ENCODE measurements at regions not wholly inside any gene's neighbourhood (a gene's known extent, or its start where the extent isn't known, plus 50 kb on each side); places are given as distances from the start of the nearest gene placed in this dataset.

- WGBS, 2 experiments (ENCODE audit: extremely low coverage in 2 of 2, insufficient read length in 1 of 2) = no CpG with 5 or more reads among the region's 3 CpGs
- Histone ChIP-seq H3K9me1 (ENCODE audit: insufficient read depth, low read length) (peaks cover 16% of the 10 kb centered on the region), H4K20me1 (ENCODE audit: insufficient read depth, low read length) (peaks cover 21% of the 10 kb centered on the region), H2AFZ (replicated peaks; ENCODE audit: low read length, poor library complexity) (no peak overlapping the region), H2BK20ac (ENCODE audit: low read depth, low read length) (no peak overlapping the region), H2AK5ac (ENCODE audit: low read depth, low read length) (no peak overlapping the region), H3K27ac (ENCODE audit: insufficient read depth, low read length) (no peak overlapping the region), H3K4me2 (ENCODE audit: low read depth, low read length) (no peak overlapping the region), H3K14ac (replicated peaks; ENCODE audit: low read depth, low read length) (no peak overlapping the region), H2BK15ac (ENCODE audit: low read depth, low read length) (no peak overlapping the region), H2BK5ac (ENCODE audit: low read depth, low read length, poor library complexity, severe bottlenecking) (no peak overlapping the region), H3K27me3 (ENCODE audit: control insufficient read depth, insufficient read depth, low read length) (no peaks in the 10 kb centered on the region), H4K5ac (ENCODE audit: low read depth, low read length) (no peak overlapping the region), H4K8ac (ENCODE audit: low read depth in 2 of 2, low read length in 2 of 2) (no peak overlapping the region), H3K18ac (ENCODE audit: low read depth, low read length) (no peak overlapping the region), H3K4me1 (ENCODE audit: control insufficient read depth, insufficient read depth, low read length) (no peaks in the 10 kb centered on the region; the same call in 1 of the 2 replicates), H3K4me3 (ENCODE audit: insufficient read depth, low read depth, low read length) (no peak overlapping the region), H3K79me1 (ENCODE audit: low read depth in 1 of 2, low read length in 2 of 2) (peaks cover 12 to 43% of the 10 kb centered on the region in 2 experiments; a peak in 3 of 4 replicates), H3K56ac (ENCODE audit: extremely low read depth, insufficient read depth, low read length) (no peak overlapping the region), H4K91ac (ENCODE audit: insufficient read depth, low read depth, low read length) (no peak overlapping the region), H2BK120ac (ENCODE audit: low read depth, low read length) (no peak overlapping the region), H2AK9ac (replicated peaks; ENCODE audit: low read depth, low read length, poor library complexity) (no peak overlapping the region), H3K9me3 (ENCODE audit: control insufficient read depth, insufficient read depth, low read length) (no peaks in the 10 kb centered on the region), H3K36me3 (ENCODE audit: control insufficient read depth, insufficient read depth, low read length) (peaks cover 21% of the 10 kb centered on the region), H3K9ac (ENCODE audit: low read depth, low read length) (no peak overlapping the region), H3K23ac (ENCODE audit: low read depth, low read length) (no peak overlapping the region), H3K4ac (ENCODE audit: low read depth, low read length) (no peak overlapping the region)
- TF ChIP-seq FOS (IDR thresholded peaks at IDR 0.05; ENCODE audit: low read depth, low read length) (no peak), NFE2L2 (IDR thresholded peaks at IDR 0.05; ENCODE audit: low read depth, low read length) (no peak), MAZ (IDR thresholded peaks at IDR 0.05; ENCODE audit: borderline replicate concordance, low read depth, low read length) (no peak), CEBPB (IDR thresholded peaks at IDR 0.05; ENCODE audit: low read depth, low read length) (no peak), CHD1 (IDR thresholded peaks at IDR 0.05; ENCODE audit: low read depth, low read length) (no peak), RAD21 (IDR thresholded peaks at IDR 0.05; ENCODE audit: low read length) (no peak), RFX5 (IDR thresholded peaks at IDR 0.05; ENCODE audit: low read depth, low read length) (no peak), SMC3 (IDR thresholded peaks at IDR 0.05; ENCODE audit: low read depth, low read length) (no peak), POLR2A (IDR thresholded peaks at IDR 0.05; ENCODE audit: low read depth, low read length) (no peak), BHLHE40 (IDR thresholded peaks at IDR 0.05; ENCODE audit: low read depth, low read length) (no peak), RCOR1 (IDR thresholded peaks at IDR 0.05; ENCODE audit: insufficient replicate concordance, low read length) (no peak), MXI1 (IDR thresholded peaks at IDR 0.05; ENCODE audit: borderline replicate concordance, low read depth, low read length) (no peak), MAFK (IDR thresholded peaks at IDR 0.05; ENCODE audit: low read depth, low read length) (no peak)
- TF ChIP-seq, protein P1, sequence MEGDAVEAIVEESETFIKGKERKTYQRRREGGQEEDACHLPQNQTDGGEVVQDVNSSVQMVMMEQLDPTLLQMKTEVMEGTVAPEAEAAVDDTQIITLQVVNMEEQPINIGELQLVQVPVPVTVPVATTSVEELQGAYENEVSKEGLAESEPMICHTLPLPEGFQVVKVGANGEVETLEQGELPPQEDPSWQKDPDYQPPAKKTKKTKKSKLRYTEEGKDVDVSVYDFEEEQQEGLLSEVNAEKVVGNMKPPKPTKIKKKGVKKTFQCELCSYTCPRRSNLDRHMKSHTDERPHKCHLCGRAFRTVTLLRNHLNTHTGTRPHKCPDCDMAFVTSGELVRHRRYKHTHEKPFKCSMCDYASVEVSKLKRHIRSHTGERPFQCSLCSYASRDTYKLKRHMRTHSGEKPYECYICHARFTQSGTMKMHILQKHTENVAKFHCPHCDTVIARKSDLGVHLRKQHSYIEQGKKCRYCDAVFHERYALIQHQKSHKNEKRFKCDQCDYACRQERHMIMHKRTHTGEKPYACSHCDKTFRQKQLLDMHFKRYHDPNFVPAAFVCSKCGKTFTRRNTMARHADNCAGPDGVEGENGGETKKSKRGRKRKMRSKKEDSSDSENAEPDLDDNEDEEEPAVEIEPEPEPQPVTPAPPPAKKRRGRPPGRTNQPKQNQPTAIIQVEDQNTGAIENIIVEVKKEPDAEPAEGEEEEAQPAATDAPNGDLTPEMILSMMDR (conservative IDR thresholded peaks at IDR 0.05; ENCODE audit: low read depth, low read length) = no peak
- TF ChIP-seq, protein P2, sequence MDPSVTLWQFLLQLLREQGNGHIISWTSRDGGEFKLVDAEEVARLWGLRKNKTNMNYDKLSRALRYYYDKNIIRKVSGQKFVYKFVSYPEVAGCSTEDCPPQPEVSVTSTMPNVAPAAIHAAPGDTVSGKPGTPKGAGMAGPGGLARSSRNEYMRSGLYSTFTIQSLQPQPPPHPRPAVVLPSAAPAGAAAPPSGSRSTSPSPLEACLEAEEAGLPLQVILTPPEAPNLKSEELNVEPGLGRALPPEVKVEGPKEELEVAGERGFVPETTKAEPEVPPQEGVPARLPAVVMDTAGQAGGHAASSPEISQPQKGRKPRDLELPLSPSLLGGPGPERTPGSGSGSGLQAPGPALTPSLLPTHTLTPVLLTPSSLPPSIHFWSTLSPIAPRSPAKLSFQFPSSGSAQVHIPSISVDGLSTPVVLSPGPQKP (IDR thresholded peaks at IDR 0.05; ENCODE audit: borderline replicate concordance, low read depth, low read length) = no peak
- TF ChIP-seq, protein P3, sequence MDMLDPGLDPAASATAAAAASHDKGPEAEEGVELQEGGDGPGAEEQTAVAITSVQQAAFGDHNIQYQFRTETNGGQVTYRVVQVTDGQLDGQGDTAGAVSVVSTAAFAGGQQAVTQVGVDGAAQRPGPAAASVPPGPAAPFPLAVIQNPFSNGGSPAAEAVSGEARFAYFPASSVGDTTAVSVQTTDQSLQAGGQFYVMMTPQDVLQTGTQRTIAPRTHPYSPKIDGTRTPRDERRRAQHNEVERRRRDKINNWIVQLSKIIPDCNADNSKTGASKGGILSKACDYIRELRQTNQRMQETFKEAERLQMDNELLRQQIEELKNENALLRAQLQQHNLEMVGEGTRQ (IDR thresholded peaks at IDR 0.05; ENCODE audit: low read depth, low read length) = no peak
- no TSS peak for BruUV-seq (replicated peaks)
- dilution Hi-C loops (cut with HindIII; ENCODE audit: low sequenced_read_pairs, unreplicated experiment) (no loop called here), intact Hi-C loops (cut with micrococcal nuclease) (no loop called here), in situ Hi-C loops (cut with MboI; ENCODE audit: low sequenced_read_pairs) (no loop called here)
- ATAC-seq (ENCODE audit: low read depth) (no peak), DNase-seq (no peak)
- ChIA-PET CTCF (no interaction called here), POLR2A (ENCODE audit: unreplicated experiment) (no interaction called here)
Observed at GRCh38 chr2:111244864-111245263, 124.2 kb downstream of the BCL2L11 start.
